ENCODE measurements at regions not wholly inside any gene's neighbourhood (a gene's known extent, or its start where the extent isn't known, plus 50 kb on each side); places are given as distances from the start of the nearest gene placed in this dataset.
"Not testable (repeated sequence)": the region's sequence is repeated elsewhere in the genome, so short reads cannot be mapped to it uniquely, and the experiment has no call there.

DNA sequence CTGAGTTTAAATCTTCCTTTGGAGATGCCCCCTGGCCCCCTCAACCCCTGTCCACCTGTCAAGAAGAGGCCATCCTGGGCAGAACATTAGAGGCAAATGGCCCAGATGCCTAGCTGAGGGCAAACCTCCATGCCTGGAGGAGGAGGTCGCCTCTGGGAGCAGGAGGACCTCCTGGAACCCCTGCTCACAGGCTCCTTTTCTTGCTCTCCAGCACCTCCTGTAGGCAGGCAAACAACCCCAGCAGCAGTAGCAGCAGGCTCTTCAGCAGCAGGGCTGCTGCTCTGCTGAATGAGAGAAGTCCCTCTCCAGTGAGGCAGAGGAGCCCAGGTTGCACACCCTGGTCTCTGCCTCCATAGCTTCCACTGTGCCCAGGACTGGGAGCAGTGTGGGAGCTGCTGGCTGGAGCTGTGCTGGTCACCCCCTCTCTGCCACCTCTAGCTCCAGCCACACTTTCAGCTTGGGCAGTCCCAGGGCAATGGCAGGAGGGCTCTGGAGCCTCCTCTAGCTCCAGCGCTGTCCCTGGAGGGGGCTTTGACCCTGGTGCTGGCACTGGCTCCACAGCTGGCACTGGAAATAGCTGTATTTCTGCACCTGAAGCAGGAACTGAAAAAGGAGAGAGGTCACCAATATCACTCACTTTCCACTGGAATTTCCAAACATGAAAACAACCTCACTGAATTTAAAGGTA lies 1494.5 kb upstream of the TPTE start:
- TF ChIP-seq, protein P1, sequence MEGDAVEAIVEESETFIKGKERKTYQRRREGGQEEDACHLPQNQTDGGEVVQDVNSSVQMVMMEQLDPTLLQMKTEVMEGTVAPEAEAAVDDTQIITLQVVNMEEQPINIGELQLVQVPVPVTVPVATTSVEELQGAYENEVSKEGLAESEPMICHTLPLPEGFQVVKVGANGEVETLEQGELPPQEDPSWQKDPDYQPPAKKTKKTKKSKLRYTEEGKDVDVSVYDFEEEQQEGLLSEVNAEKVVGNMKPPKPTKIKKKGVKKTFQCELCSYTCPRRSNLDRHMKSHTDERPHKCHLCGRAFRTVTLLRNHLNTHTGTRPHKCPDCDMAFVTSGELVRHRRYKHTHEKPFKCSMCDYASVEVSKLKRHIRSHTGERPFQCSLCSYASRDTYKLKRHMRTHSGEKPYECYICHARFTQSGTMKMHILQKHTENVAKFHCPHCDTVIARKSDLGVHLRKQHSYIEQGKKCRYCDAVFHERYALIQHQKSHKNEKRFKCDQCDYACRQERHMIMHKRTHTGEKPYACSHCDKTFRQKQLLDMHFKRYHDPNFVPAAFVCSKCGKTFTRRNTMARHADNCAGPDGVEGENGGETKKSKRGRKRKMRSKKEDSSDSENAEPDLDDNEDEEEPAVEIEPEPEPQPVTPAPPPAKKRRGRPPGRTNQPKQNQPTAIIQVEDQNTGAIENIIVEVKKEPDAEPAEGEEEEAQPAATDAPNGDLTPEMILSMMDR (IDR thresholded peaks at IDR 0.05; ENCODE audit: poor library complexity): not testable (repeated sequence)
- not testable (repeated sequence) for TF ChIP-seq EZH2 (IDR thresholded peaks at IDR 0.05; ENCODE audit: borderline replicate concordance); EZH2phosphoT487 (IDR thresholded peaks at IDR 0.05; ENCODE audit: low read depth, severe bottlenecking, unreplicated experiment)
